SU-DHL-6 (cell line): ENCODE measurements at regions not wholly inside any gene's neighbourhood (a gene's known extent, or its start where the extent isn't known, plus 50 kb on each side); places are given as distances from the start of the nearest gene placed in this dataset.

ENCODE experiments used
- CTCF ChIP-seq: fragments of 200-600 bp; sonication (generic); IDR thresholded peaks from one replicate; pipeline ENCODE4 v1.5.1; 2017; ENCODE audit warnings: antibody characterized with exemption, mild to moderate bottlenecking, low read length, moderate library complexity; ENCODE audit not compliant: insufficient read depth, poor library complexity, severe bottlenecking
- EZH2phosphoT487 ChIP-seq: fragments of 200-600 bp; sonication (generic), shearing (Covaris generic); conservative IDR thresholded peaks from 2 replicates; pipeline ENCODE4 v1.6.1; 2018; ENCODE audit warnings: mild to moderate bottlenecking, antibody characterized with exemption, low read length, moderate library complexity, mixed read lengths

DNA sequence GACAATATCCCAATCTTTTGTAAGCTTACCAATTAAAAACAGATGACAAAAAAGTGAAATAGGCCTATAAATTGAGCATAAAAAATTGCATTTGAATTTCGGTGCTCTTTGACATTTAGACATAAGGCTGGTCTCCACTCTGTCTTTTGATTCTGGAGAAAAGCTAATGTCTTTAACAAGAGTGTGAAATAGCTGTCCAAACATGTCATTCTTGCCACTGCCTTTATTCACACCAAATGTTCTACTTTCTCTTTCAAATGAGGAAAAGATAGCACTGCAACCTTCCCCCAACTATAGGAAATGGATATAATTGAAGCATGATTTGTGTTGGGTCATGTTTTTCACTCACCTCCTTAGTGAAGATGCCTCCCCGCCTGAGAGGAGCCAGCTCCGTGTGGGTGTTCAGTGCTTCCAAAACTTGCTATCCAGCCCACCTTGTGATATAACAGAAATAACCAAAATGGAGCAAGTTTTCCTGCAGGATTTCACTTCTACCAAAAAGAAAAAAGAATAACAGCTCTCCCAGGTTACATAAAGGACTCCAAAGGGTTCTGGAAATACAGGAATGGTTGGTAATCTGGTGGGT is 55.2 kb upstream of the STK32A start:
- TF ChIP-seq CTCF (no peak), EZH2phosphoT487 (no peak)
